A673 (cell line): ENCODE measurements at regions not wholly inside any gene's neighbourhood (a gene's known extent, or its start where the extent isn't known, plus 50 kb on each side); places are given as distances from the start of the nearest gene placed in this dataset.

ENCODE experiments used
- EZH2 ChIP-seq: fragments of 200-600 bp; sonication (generic); IDR thresholded peaks from 2 replicates; pipeline ENCODE4 v1.6.1; 2017; ENCODE audit warnings: borderline replicate concordance, low read depth, mild to moderate bottlenecking, mixed read lengths, antibody characterized with exemption, low read length; ENCODE audit not compliant: poor library complexity, severe bottlenecking
- TF ChIP-seq, protein P1 (sequence below): fragments of 300-800, 200-600 bp; sonication (generic); conservative IDR thresholded peaks from 2 replicates; pipeline ENCODE4 v1.5.1; 2017; ENCODE audit warnings: low read depth, mild to moderate bottlenecking, antibody characterized with exemption, low read length, moderate library complexity, mixed read lengths

DNA sequence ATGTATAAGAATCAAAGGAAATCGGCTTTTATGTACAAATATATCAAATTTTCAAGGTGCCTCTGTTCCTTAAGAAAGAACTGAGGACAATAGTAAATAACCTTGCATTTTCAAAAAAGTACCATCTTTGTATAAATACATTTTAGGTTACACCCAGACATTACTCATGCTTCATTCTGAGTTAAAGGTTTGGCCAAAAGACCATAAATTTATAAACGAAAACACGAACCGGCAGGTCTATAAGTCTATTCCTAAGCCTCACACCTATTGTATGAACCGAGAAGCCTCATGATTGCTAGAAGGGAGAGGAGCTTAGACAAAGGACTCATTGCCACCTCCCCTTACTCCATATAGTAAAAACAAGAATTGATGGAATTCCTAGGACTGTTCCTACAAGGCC, 94.6 kb upstream of the PSMD7 start:
- TF ChIP-seq, protein P1, sequence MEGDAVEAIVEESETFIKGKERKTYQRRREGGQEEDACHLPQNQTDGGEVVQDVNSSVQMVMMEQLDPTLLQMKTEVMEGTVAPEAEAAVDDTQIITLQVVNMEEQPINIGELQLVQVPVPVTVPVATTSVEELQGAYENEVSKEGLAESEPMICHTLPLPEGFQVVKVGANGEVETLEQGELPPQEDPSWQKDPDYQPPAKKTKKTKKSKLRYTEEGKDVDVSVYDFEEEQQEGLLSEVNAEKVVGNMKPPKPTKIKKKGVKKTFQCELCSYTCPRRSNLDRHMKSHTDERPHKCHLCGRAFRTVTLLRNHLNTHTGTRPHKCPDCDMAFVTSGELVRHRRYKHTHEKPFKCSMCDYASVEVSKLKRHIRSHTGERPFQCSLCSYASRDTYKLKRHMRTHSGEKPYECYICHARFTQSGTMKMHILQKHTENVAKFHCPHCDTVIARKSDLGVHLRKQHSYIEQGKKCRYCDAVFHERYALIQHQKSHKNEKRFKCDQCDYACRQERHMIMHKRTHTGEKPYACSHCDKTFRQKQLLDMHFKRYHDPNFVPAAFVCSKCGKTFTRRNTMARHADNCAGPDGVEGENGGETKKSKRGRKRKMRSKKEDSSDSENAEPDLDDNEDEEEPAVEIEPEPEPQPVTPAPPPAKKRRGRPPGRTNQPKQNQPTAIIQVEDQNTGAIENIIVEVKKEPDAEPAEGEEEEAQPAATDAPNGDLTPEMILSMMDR = no peak
- TF ChIP-seq EZH2 = no peak
